HG03439 (cell line): ENCODE measurements at regions not wholly inside any gene's neighbourhood (a gene's known extent, or its start where the extent isn't known, plus 50 kb on each side); places are given as distances from the start of the nearest gene placed in this dataset.
A peak's percentile ranks its signal among the peaks of the same experiment; 100 is the strongest.

Experiments used
- ATAC-seq: cut with Tn5 transposase; IDR thresholded peaks from one replicate; pipeline ENCODE4 v1.9.1; 2021; ENCODE audit warnings: mild to moderate bottlenecking, moderate library complexity; ENCODE audit not compliant: unreplicated experiment

GRCh38 chr3:148331081-148331846 is 366.4 kb upstream of the AGTR1 start:
- ATAC-seq, result no peak

GRCh38 chr3:148332509-148332908 is 365.2 kb upstream of the AGTR1 start:
- no peak for ATAC-seq

- no peak for ATAC-seq
These were observed 364.6 kb upstream of the AGTR1 start for GRCh38 chr3:148333091-148333490.

- ATAC-seq, result no peak
These were observed 362.1 kb upstream of the AGTR1 start for GRCh38 chr3:148335612-148336011.

GRCh38 chr3:148343416-148343815 is 354.3 kb upstream of the AGTR1 start:
- no peak for ATAC-seq

- no peak for ATAC-seq
These were observed 353.2 kb upstream of the AGTR1 start for GRCh38 chr3:148344521-148344920.

GRCh38 chr3:148360051-148360450 is 337.7 kb upstream of the AGTR1 start:
- no peak for ATAC-seq

GRCh38 chr3:148366743-148367410 is 330.8 kb upstream of the AGTR1 start:
- no peak for ATAC-seq

GRCh38 chr3:148367756-148368155 is 329.9 kb upstream of the AGTR1 start:
- no peak for ATAC-seq

GRCh38 chr3:148369381-148369780 is 328.3 kb upstream of the AGTR1 start:
- ATAC-seq, result no peak

- ATAC-seq, result no peak
These were observed 325.4 kb upstream of the AGTR1 start for GRCh38 chr3:148372206-148372875.

GRCh38 chr3:148373961-148374360 is 323.7 kb upstream of the AGTR1 start:
- no peak for ATAC-seq

GRCh38 chr3:148379763-148380382 is 317.8 kb upstream of the AGTR1 start:
- ATAC-seq, result peak; percentile 93

GRCh38 chr3:148381051-148381450 is 316.7 kb upstream of the AGTR1 start:
- no peak for ATAC-seq

GRCh38 chr3:148389916-148390315 is 307.8 kb upstream of the AGTR1 start:
- no peak for ATAC-seq

- no peak for ATAC-seq
These were observed 301.9 kb upstream of the AGTR1 start for GRCh38 chr3:148395821-148396220.

- no peak for ATAC-seq
These were observed 296.9 kb upstream of the AGTR1 start for GRCh38 chr3:148400754-148401153.

- ATAC-seq, result no peak
These were observed 289.0 kb upstream of the AGTR1 start for GRCh38 chr3:148408667-148409066.

- no peak for ATAC-seq
These were observed 277.5 kb upstream of the AGTR1 start for GRCh38 chr3:148420242-148420641.

GRCh38 chr3:148428862-148429605 is 268.7 kb upstream of the AGTR1 start:
- no peak for ATAC-seq

- no peak for ATAC-seq
These were observed 264.0 kb upstream of the AGTR1 start for GRCh38 chr3:148433665-148434064.
